T-helper 17 cell (primary cell): ENCODE measurements at regions not wholly inside any gene's neighbourhood (a gene's known extent, or its start where the extent isn't known, plus 50 kb on each side); places are given as distances from the start of the nearest gene placed in this dataset.

Source experiments
- ATAC-seq: fragments of 150-1000 bp; cut with Tn5 transposase; 2 replicates; pipeline ENCODE4 v1.10.0; 2021; ENCODE audit warnings: mild to moderate bottlenecking, moderate library complexity
- DNase-seq, 3 donors: peaks; one replicate each; pipeline versions ENCODE4 v3.0.0 to v3.0.0-alpha.2; 2020 to 2021
- H3K9me3 ChIP-seq: one replicate; pipeline ENCODE4 v1.7.0; 2013; ENCODE audit warnings: low read length, mild to moderate bottlenecking; ENCODE audit not compliant: control insufficient read depth, poor library complexity, severe bottlenecking
- H3K27ac Mint-ChIP-seq: one replicate; pipeline ENCODE4 v1.8.0; 2022; ENCODE audit warnings: mild to moderate bottlenecking, moderate library complexity, mixed read lengths
- H3K27me3 Mint-ChIP-seq: one replicate; pipeline ENCODE4 v1.8.0; 2022; ENCODE audit warnings: mixed read lengths
- H3K36me3 Mint-ChIP-seq: one replicate; pipeline ENCODE4 v1.8.0; 2022; ENCODE audit warnings: low read depth, mixed read lengths
- H3K4me1 Mint-ChIP-seq: one replicate; pipeline ENCODE4 v1.8.0; 2022; ENCODE audit warnings: mild to moderate bottlenecking, mixed read lengths
- H3K4me3 Mint-ChIP-seq: one replicate; pipeline ENCODE4 v1.8.0; 2022; ENCODE audit warnings: mild to moderate bottlenecking, moderate library complexity, mixed read lengths

- peaks cover 3% of the 10 kb centered on the region for H3K9me3 ChIP-seq
- Mint-ChIP-seq H3K36me3 (no peaks in the 10 kb centered on the region), H3K4me1 (no peaks in the 10 kb centered on the region), H3K27ac (no peak overlapping the region), H3K4me3 (no peak overlapping the region), H3K27me3 (peaks cover 5% of the 10 kb centered on the region)
- DNase-seq, result no peak
- no peak for ATAC-seq
These were observed 339.0 kb downstream of the SATB2 start for GRCh38 chr2:199118673-199119112.

- Mint-ChIP-seq H3K36me3 (no peaks in the 10 kb centered on the region), H3K4me3 (no peak overlapping the region), H3K27ac (no peak overlapping the region), H3K4me1 (no peaks in the 10 kb centered on the region), H3K27me3 (no peaks in the 10 kb centered on the region)
- DNase-seq (no peak), ATAC-seq (no peak)
- H3K9me3 ChIP-seq, result peaks cover 3% of the 10 kb centered on the region
These were observed 342.6 kb downstream of the SATB2 start for GRCh38 chr2:199115169-199115568.

- DNase-seq (no peak), ATAC-seq (no peak)
- Mint-ChIP-seq H3K4me3 (no peak overlapping the region), H3K4me1 (no peaks in the 10 kb centered on the region), H3K27me3 (no peaks in the 10 kb centered on the region), H3K27ac (no peak overlapping the region), H3K36me3 (no peaks in the 10 kb centered on the region)
- peaks cover 3% of the 10 kb centered on the region for H3K9me3 ChIP-seq
These were observed 344.6 kb downstream of the SATB2 start for GRCh38 chr2:199113111-199113510.

- H3K4me1 Mint-ChIP-seq, result no peaks in the 10 kb centered on the region
- no peak overlapping the region for H3K27ac Mint-ChIP-seq
- no peaks in the 10 kb centered on the region for H3K36me3 Mint-ChIP-seq
- no peak overlapping the region for H3K4me3 Mint-ChIP-seq
- ATAC-seq (no peak), DNase-seq (no peak)
- H3K9me3 ChIP-seq, result peaks cover 3% of the 10 kb centered on the region
- no peaks in the 10 kb centered on the region for H3K27me3 Mint-ChIP-seq
These were observed 346.3 kb downstream of the SATB2 start for GRCh38 chr2:199111458-199111857.

GRCh38 chr2:199108056-199108455 is 349.7 kb downstream of the SATB2 start:
- H3K4me3 Mint-ChIP-seq, result no peak overlapping the region
- no peaks in the 10 kb centered on the region for H3K9me3 ChIP-seq
- H3K36me3 Mint-ChIP-seq, result no peaks in the 10 kb centered on the region
- H3K27me3 Mint-ChIP-seq, result no peaks in the 10 kb centered on the region
- H3K4me1 Mint-ChIP-seq, result no peaks in the 10 kb centered on the region
- H3K27ac Mint-ChIP-seq, result no peak overlapping the region
- DNase-seq (no peak), ATAC-seq (no peak)

GRCh38 chr2:199105826-199106225 is 351.9 kb downstream of the SATB2 start:
- no peaks in the 10 kb centered on the region for H3K36me3 Mint-ChIP-seq
- H3K27me3 Mint-ChIP-seq, result no peaks in the 10 kb centered on the region
- no peaks in the 10 kb centered on the region for H3K9me3 ChIP-seq
- DNase-seq, result no peak
- no peak overlapping the region for H3K4me3 Mint-ChIP-seq
- no peak for ATAC-seq
- no peaks in the 10 kb centered on the region for H3K4me1 Mint-ChIP-seq
- H3K27ac Mint-ChIP-seq, result no peak overlapping the region

GRCh38 chr2:199101487-199101886 is 356.3 kb downstream of the SATB2 start:
- ATAC-seq, result no peak
- Mint-ChIP-seq H3K27ac (no peak overlapping the region), H3K27me3 (no peaks in the 10 kb centered on the region), H3K4me3 (no peak overlapping the region), H3K36me3 (no peaks in the 10 kb centered on the region), H3K4me1 (no peaks in the 10 kb centered on the region)
- H3K9me3 ChIP-seq, result no peaks in the 10 kb centered on the region
- DNase-seq, result no peak

GRCh38 chr2:199100326-199101110 is 357.2 kb downstream of the SATB2 start:
- Mint-ChIP-seq H3K27me3 (no peaks in the 10 kb centered on the region), H3K4me3 (no peak overlapping the region), H3K4me1 (no peaks in the 10 kb centered on the region), H3K36me3 (no peaks in the 10 kb centered on the region), H3K27ac (no peak overlapping the region)
- no peaks in the 10 kb centered on the region for H3K9me3 ChIP-seq
- no peak for DNase-seq
- no peak for ATAC-seq

GRCh38 chr2:199092419-199092818 is 365.3 kb downstream of the SATB2 start:
- no peak overlapping the region for H3K27ac Mint-ChIP-seq
- DNase-seq, result no peak
- no peaks in the 10 kb centered on the region for H3K9me3 ChIP-seq
- H3K4me3 Mint-ChIP-seq, result no peak overlapping the region
- no peaks in the 10 kb centered on the region for H3K4me1 Mint-ChIP-seq
- no peaks in the 10 kb centered on the region for H3K27me3 Mint-ChIP-seq
- ATAC-seq, result no peak
- no peaks in the 10 kb centered on the region for H3K36me3 Mint-ChIP-seq

GRCh38 chr2:199085261-199085660 is 372.5 kb downstream of the SATB2 start:
- Mint-ChIP-seq H3K27ac (no peak overlapping the region), H3K4me1 (no peaks in the 10 kb centered on the region), H3K4me3 (no peak overlapping the region), H3K36me3 (no peaks in the 10 kb centered on the region), H3K27me3 (no peaks in the 10 kb centered on the region)
- ATAC-seq (no peak), DNase-seq (no peak)
- H3K9me3 ChIP-seq, result no peaks in the 10 kb centered on the region

GRCh38 chr2:199070322-199070949 is 387.3 kb downstream of the SATB2 start:
- Mint-ChIP-seq H3K4me3 (no peak overlapping the region), H3K27ac (no peak overlapping the region), H3K4me1 (no peaks in the 10 kb centered on the region), H3K36me3 (no peaks in the 10 kb centered on the region), H3K27me3 (no peaks in the 10 kb centered on the region)
- ATAC-seq, result no peak
- DNase-seq, result no peak
- no peaks in the 10 kb centered on the region for H3K9me3 ChIP-seq

GRCh38 chr2:199064201-199064600 is 393.5 kb downstream of the SATB2 start:
- H3K27me3 Mint-ChIP-seq, result no peaks in the 10 kb centered on the region
- DNase-seq (no peak), ATAC-seq (no peak)
- no peaks in the 10 kb centered on the region for H3K36me3 Mint-ChIP-seq
- no peak overlapping the region for H3K4me3 Mint-ChIP-seq
- H3K4me1 Mint-ChIP-seq, result no peaks in the 10 kb centered on the region
- H3K27ac Mint-ChIP-seq, result no peak overlapping the region
- H3K9me3 ChIP-seq, result peaks cover 2% of the 10 kb centered on the region

- DNase-seq, result no peak
- peaks cover 2% of the 10 kb centered on the region for H3K9me3 ChIP-seq
- Mint-ChIP-seq H3K27me3 (no peaks in the 10 kb centered on the region), H3K27ac (no peak overlapping the region), H3K4me3 (no peak overlapping the region), H3K36me3 (no peaks in the 10 kb centered on the region), H3K4me1 (no peaks in the 10 kb centered on the region)
- ATAC-seq, result no peak
These were observed 399.8 kb downstream of the SATB2 start for GRCh38 chr2:199057936-199058335.

- no peak for DNase-seq
- H3K4me1 Mint-ChIP-seq, result no peaks in the 10 kb centered on the region
- H3K9me3 ChIP-seq, result no peaks in the 10 kb centered on the region
- no peaks in the 10 kb centered on the region for H3K27me3 Mint-ChIP-seq
- ATAC-seq, result no peak
- H3K4me3 Mint-ChIP-seq, result no peak overlapping the region
- no peaks in the 10 kb centered on the region for H3K36me3 Mint-ChIP-seq
- no peak overlapping the region for H3K27ac Mint-ChIP-seq
These were observed 402.4 kb downstream of the SATB2 start for GRCh38 chr2:199055336-199055735.
